ENCODE measurements at regions not wholly inside any gene's neighbourhood (a gene's known extent, or its start where the extent isn't known, plus 50 kb on each side); places are given as distances from the start of the nearest gene placed in this dataset.

GRCh38 chr5:113804264-113804663 lies 290.8 kb downstream of the YTHDC2 start:
- DNase-seq (ENCODE audit: low spot score), result no peak

GRCh38 chr5:113804943-113805342 lies 291.4 kb downstream of the YTHDC2 start:
- no peak for DNase-seq (ENCODE audit: low spot score)

- DNase-seq (ENCODE audit: low spot score), result peak; percentile 2
Observed at GRCh38 chr5:113806250-113806649, 292.8 kb downstream of the YTHDC2 start.

- no peak for DNase-seq (ENCODE audit: low spot score)
Observed at GRCh38 chr5:113806904-113807303, 293.4 kb downstream of the YTHDC2 start.

- no peak for DNase-seq (ENCODE audit: low spot score)
Observed at GRCh38 chr5:113807427-113807991, 294.0 kb downstream of the YTHDC2 start.

- DNase-seq (ENCODE audit: low spot score), result no peak
Observed at GRCh38 chr5:113808956-113809355, 295.5 kb downstream of the YTHDC2 start.

- no peak for DNase-seq (ENCODE audit: low spot score)
Observed at GRCh38 chr5:113809626-113810025, 296.1 kb downstream of the YTHDC2 start.

- no peak for DNase-seq (ENCODE audit: low spot score)
Observed at GRCh38 chr5:113813466-113813865, 300.0 kb downstream of the YTHDC2 start.

- no peak for DNase-seq (ENCODE audit: low spot score)
Observed at GRCh38 chr5:113817683-113818082, 304.2 kb downstream of the YTHDC2 start.

GRCh38 chr5:113823696-113824095 lies 310.2 kb downstream of the YTHDC2 start:
- no peak for DNase-seq (ENCODE audit: low spot score)

- DNase-seq (ENCODE audit: low spot score), result no peak
Observed at GRCh38 chr5:113824307-113824706, 310.8 kb downstream of the YTHDC2 start.

- no peak for DNase-seq (ENCODE audit: low spot score)
Observed at GRCh38 chr5:113825176-113825575, 311.7 kb downstream of the YTHDC2 start.

GRCh38 chr5:113846941-113847340 lies 333.4 kb downstream of the YTHDC2 start:
- DNase-seq (ENCODE audit: low spot score), result no peak

GRCh38 chr5:113864437-113864836 lies 350.9 kb downstream of the YTHDC2 start:
- no peak for DNase-seq (ENCODE audit: low spot score)

GRCh38 chr5:113866763-113867162 lies 353.3 kb downstream of the YTHDC2 start:
- no peak for DNase-seq (ENCODE audit: low spot score)

- no peak for DNase-seq (ENCODE audit: low spot score)
Observed at GRCh38 chr5:113869611-113870010, 356.1 kb downstream of the YTHDC2 start.

- no peak for DNase-seq (ENCODE audit: low spot score)
Observed at GRCh38 chr5:113871972-113872371, 358.5 kb downstream of the YTHDC2 start.

GRCh38 chr5:113875096-113875495 lies 361.6 kb downstream of the YTHDC2 start:
- no peak for DNase-seq (ENCODE audit: low spot score)

GRCh38 chr5:113891491-113891890 lies 378.0 kb downstream of the YTHDC2 start:
- DNase-seq (ENCODE audit: low spot score), result no peak

GRCh38 chr5:113896789-113897188 lies 383.3 kb downstream of the YTHDC2 start:
- DNase-seq (ENCODE audit: low spot score), result no peak

- DNase-seq (ENCODE audit: low spot score), result no peak
Observed at GRCh38 chr5:113897748-113898147, 384.3 kb downstream of the YTHDC2 start.

- no peak for DNase-seq (ENCODE audit: low spot score)
Observed at GRCh38 chr5:113900141-113900540, 386.6 kb downstream of the YTHDC2 start.

- DNase-seq (ENCODE audit: low spot score), result no peak
Observed at GRCh38 chr5:113900816-113901215, 387.3 kb downstream of the YTHDC2 start.

GRCh38 chr5:113901718-113902117 lies 388.2 kb downstream of the YTHDC2 start:
- DNase-seq (ENCODE audit: low spot score), result no peak
